NCI-H2196 (cell line): ENCODE measurements at regions not wholly inside any gene's neighbourhood (a gene's known extent, or its start where the extent isn't known, plus 50 kb on each side); places are given as distances from the start of the nearest gene placed in this dataset.

ENCODE experiments used
- DNase-seq: peaks from one replicate; lab custom pipeline; 2025; ENCODE audit not compliant: unreplicated experiment; lab: John Stamatoyannopoulos, UW

DNA sequence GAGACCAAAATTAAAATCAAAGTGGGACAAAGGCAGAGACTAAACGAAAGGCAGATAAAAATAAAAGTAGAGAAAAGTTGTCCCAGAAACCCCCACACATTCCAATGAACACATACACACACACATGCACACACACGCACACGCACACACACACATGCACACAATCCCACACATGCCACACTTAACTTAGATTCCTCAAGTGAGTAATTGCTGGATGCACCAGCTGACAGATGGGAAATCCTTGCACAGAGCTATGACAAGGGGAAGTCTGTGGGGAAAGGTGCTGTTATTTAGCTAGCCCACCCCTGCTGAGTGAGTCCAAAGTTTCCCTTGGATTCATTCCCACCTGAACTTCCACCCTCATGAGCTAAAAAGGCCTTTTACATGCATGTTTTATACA, 233.9 kb downstream of the RAB28 start:
- DNase-seq = no peak

DNA sequence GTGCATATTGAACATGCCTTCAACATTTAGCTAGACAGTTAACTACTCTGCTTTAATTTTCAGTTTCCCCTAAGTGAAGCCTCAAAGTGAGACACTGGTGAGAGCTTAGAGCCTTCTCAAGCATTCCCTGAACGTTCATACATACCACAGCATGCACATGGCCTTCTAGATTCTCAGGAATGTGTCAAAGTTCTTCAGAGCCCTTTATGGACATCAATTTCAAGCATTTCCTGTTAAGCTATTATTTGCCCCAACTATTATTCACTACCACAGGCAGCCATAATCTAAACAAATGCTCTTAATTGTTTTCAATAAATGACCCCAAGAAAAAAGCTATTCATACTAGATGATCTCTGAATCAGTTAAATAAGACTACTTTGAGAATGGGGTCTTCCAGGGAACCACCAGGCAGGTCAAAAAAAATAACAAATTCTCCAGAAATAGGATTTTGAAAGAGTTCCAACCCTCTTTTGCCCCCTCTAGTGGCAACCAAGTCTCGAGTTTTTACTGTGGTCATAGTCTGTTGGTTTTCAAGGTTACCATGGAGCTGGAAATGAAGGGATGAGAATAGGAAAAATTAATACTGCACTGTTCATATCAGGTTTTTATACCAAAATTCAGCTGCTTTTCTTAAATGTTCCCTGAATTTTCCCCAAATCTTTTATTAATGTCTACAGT, 235.4 kb downstream of the RAB28 start:
- DNase-seq = no peak

GRCh38 chr4:13246107-13246506, 238.0 kb downstream of the RAB28 start:
- no peak for DNase-seq

DNA sequence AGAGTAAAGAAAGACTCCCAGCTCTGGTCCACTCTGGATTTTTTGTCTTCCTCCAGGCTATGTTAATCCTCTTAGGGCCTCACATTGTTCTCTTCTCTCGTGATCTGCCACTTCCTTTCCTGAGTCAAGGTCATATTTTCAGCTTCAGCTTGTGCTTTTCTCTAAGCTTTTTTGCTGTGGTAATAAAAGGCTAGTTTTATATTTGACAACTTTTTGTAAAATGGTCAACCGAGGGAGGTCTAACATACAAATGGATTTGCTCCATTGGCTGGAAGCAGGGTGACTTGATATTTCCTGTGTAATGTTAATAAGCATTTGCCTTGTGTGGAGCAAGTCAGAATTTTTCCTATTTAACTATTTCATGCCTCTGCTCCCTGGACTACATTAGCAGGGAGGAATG, 239.7 kb downstream of the RAB28 start:
- no peak for DNase-seq

DNA sequence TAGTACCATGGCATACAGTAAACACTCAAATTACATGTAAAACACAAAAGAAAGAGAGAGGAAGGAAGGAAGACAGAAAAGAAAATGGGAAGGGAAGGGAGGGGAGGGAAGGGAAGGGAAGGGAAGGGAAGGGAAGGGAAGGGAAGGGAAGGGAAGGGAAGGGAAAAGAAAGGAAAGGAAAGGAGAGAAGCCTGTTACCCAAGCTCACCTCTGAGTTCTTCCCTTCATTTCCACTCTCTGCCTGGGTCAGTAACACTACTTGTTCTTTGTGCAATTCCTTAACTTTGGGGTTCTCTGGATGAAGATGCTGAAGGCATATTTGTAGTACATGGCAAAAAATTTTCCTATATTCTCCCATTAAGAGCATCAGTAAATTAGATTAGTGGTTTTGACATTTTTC, 241.0 kb downstream of the RAB28 start:
- DNase-seq = no peak

GRCh38 chr4:13240066-13240465, 244.1 kb downstream of the RAB28 start:
- no peak for DNase-seq

DNA sequence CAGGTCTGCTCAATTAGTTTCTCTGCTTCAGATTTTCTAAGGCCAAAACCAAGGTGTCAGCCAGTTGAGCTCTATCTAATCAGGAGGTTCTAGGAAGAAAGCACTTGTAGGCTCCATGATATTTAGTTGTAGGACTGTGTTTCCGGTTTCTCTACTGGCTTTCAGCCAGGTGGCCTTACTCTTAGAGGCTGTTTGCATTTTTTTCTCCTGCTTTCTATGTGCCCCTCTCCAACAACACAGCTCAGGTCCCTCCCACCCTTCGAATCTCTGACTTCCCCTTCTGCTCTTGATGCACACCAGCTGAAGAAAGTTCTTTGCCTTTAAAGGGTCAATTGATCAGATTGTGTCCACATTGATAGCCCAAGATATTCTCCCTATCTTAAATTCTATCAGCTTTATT, 245.2 kb downstream of the RAB28 start:
- DNase-seq = no peak

- DNase-seq = no peak
These were observed 247.7 kb downstream of the RAB28 start for GRCh38 chr4:13236485-13236884.

DNA sequence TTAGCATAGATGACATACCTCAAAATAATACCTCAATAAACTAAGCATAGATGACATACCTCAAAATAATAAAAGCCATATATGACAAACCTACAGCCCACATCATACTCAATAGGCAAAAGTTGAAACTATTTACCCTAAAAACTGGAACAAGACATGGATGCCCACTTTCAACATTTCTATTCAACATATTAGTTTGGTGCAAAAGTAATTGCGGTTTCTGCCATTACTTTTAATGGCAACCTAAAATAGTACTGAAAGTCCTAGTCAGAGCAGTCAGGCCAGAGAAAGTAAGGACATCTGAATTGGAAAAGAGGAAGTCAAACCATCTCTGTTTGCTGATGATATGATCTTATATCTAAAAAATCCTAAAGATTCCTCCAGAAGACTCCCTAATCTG, 250.4 kb downstream of the RAB28 start:
- no peak for DNase-seq

GRCh38 chr4:13219971-13220370, 264.2 kb downstream of the RAB28 start:
- DNase-seq = no peak

DNA sequence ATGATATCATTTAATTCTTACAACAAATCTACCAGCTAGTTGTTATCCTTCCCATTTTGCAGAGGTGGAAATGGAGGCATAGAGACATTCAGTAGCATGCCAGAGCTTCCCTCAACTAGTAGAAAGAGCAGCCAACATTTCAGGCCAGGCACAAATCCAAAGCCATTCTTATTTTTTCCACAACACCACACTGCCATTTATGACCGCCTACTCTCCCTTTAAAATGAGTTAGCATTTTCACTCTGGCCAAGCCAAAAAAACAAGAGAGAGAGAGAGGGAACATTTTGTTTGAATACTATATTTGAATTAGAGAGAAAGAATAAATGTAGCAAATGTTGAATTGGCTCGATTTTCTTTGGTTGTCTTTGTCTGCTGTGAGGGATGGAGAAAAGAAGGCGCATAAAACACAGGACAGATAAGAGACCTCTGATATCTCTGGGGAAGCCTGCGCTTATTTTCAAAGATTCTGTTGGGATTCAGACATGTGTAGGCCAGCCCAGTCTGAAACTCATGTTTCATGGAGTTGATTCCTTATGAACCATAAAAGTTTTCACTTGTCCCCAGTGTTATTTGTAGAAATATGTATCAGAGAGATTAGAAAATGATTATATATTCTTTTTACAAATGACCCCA, 265.7 kb downstream of the RAB28 start:
- no peak for DNase-seq

- DNase-seq = no peak
These were observed 268.6 kb downstream of the RAB28 start for GRCh38 chr4:13215560-13215959.

DNA sequence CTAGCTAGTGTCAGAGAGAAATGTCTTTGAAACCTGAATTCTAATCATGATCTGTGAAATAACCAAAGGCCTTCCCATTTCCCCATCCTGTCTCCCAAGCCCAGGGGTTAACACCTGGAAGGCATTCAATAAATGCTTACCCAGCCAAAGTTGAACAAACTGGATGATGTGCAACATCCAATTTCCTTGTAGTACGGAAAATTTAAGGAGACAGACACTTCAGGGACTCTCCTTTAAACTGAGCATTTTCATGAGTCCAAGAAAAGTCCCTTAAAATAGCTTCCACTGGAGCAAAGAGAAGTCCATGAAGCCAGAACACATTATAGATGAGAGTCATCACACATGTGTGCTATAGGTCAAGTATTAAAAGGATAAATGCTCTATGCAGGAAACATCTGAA, 271.2 kb downstream of the RAB28 start:
- DNase-seq = no peak

- no peak for DNase-seq
These were observed 274.5 kb downstream of the RAB28 start for GRCh38 chr4:13209600-13209999.

DNA sequence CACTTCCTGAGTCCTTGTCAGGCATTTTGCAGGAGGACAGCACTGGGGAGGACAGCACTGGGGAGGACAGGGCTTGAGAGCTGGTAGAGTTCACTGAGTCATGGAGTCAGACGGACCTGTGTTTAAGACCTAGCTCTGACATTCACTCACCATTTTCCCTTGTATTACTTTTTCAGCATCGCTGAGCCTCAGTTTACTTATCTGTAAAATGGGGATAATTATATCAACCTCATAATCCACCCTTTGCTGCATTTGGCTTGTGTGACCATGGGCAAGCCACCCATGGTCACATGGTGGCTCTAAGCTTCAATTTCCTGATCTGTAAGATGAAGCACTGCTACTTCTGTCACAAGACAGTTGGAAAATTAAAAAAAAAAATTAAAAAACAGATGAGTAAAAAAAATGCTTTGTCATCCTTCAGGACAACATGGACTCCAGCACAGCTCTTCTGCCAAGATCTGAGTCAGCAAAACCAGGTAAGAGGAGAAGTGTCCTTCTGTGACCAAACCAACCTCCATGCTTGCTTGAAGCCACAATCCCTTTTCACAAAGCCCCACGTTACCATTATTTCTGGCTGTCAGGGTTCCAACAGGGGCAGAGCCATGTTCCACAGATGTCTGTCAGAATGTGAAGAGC, 275.5 kb downstream of the RAB28 start:
- no peak for DNase-seq

- no peak for DNase-seq
These were observed 276.9 kb downstream of the RAB28 start for GRCh38 chr4:13207226-13207625.

- DNase-seq = no peak
These were observed 281.0 kb downstream of the RAB28 start for GRCh38 chr4:13203101-13203500.

DNA sequence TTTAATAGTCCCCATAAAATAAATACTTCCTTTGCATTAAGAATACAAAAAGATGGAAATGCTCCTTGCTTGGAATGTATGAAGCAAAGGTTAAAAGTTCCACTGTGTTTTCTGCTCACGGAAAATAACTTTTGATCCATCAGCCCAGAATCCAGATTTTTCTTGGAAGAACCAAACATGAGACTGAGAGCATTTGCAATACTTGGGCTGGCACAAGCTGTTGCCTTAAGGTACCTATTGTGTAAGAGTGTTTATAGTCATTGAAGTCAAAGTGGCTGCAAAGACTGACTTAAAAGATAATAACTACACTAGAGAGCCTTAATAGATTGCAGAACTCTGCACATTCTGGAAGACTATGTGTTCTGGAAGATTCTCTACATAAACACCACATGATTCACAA, 281.4 kb downstream of the RAB28 start:
- no peak for DNase-seq

DNA sequence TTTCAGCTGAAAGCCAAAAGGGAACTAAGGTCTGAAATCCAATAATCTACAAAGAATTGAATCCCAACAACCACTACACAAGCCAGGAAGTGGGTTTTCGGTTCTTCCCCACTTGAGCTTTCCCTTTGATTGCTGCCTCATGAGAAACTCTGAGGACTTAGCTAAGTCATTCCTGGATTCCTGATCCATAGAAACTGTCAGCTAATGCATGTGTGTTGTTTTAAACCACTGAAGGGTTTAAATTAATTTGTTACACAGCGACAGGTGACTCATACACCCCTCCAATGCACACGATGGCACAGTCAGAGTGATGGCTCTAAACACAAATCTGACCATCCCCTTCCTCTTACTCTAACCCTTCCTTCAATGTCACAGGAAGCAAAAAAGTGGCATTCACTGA, 282.9 kb downstream of the RAB28 start:
- no peak for DNase-seq

DNA sequence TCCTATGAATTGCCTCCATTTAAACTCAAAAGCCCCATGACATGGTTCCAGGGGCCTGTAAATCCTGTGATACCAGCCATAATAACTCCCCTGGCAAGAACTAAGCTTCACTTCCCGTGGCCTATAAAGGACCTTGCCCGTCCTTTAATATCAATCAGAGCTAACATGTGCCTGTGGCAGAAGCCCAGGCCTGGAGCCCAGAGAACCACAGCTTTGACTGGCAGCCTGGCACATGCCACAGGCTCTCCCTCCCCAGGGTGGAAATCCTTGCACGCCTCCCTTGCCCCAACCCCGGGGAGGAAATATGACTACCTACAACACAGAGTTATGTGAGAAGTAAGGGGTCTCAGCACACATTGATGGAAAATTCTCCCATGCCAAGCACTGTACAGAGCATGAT, 287.4 kb downstream of the RAB28 start:
- no peak for DNase-seq

GRCh38 chr4:13193662-13194061, 290.5 kb downstream of the RAB28 start:
- no peak for DNase-seq

GRCh38 chr4:13190093-13190721, 293.9 kb downstream of the RAB28 start:
- DNase-seq = no peak
